MM.1S (cell line): ENCODE measurements at regions not wholly inside any gene's neighbourhood (a gene's known extent, or its start where the extent isn't known, plus 50 kb on each side); places are given as distances from the start of the nearest gene placed in this dataset.

Source experiments
- DNase-seq: peaks from one replicate; pipeline ENCODE4 v3.0.0-alpha.2; 2015
- H2AFZ ChIP-seq: fragments of 300-600 bp; sonication (generic); 2 replicates; pipeline ENCODE4 v1.6.0; 2016; ENCODE audit warnings: antibody characterized with exemption, low read length
- H3F3A ChIP-seq: fragments of 300-600 bp; sonication (generic); 2 replicates; pipeline ENCODE4 v1.6.1; 2016; ENCODE audit warnings: mild to moderate bottlenecking, antibody characterized with exemption, low read length, moderate library complexity, mixed read lengths; ENCODE audit not compliant: insufficient read depth
- H3K27ac ChIP-seq: fragments of 300-600 bp; sonication (generic); 2 replicates; pipeline ENCODE4 v1.5.1; 2016; ENCODE audit warnings: mild to moderate bottlenecking, low read length
- H3K27me3 ChIP-seq: fragments of 300-600 bp; sonication (generic); replicated peaks from 2 replicates; pipeline ENCODE4 v1.6.0; 2016; ENCODE audit warnings: low read length; ENCODE audit not compliant: insufficient read depth
- H3K36me3 ChIP-seq: fragments of 300-600 bp; sonication (generic); replicated peaks from 2 replicates; pipeline ENCODE4 v1.6.1; 2016; ENCODE audit warnings: mild to moderate bottlenecking, low read length, mixed read lengths; ENCODE audit not compliant: insufficient read depth
- H3K4me1 ChIP-seq: fragments of 300-600 bp; sonication (generic); 2 replicates; pipeline ENCODE4 v1.6.1; 2016; ENCODE audit warnings: low read length, mixed read lengths
- H3K4me2 ChIP-seq: fragments of 300-600 bp; sonication (generic); 2 replicates; pipeline ENCODE4 v1.6.0; 2016; ENCODE audit warnings: low read depth, low read length
- H3K4me3 ChIP-seq: fragments of 300-600 bp; sonication (generic); 2 replicates; pipeline ENCODE4 v1.5.1; 2016; ENCODE audit warnings: low read length, mixed read lengths
- H3K79me2 ChIP-seq: fragments of 300-600 bp; sonication (generic); 2 replicates; pipeline ENCODE4 v1.6.1; 2016; ENCODE audit warnings: mixed run types, low read length, mixed read lengths
- H3K9ac ChIP-seq: fragments of 300-600 bp; sonication (generic); 2 replicates; pipeline ENCODE4 v1.6.1; 2016; ENCODE audit warnings: low read length, mixed read lengths
- H3K9me2 ChIP-seq: fragments of 300-600 bp; sonication (generic); replicated peaks from 2 replicates; pipeline ENCODE4 v1.6.1; 2016; ENCODE audit warnings: mild to moderate bottlenecking, low read length, mixed read lengths; ENCODE audit not compliant: insufficient read depth
- H3K9me3 ChIP-seq: fragments of 300-600 bp; sonication (generic); replicated peaks from 2 replicates; pipeline ENCODE4 v1.6.1; 2016; ENCODE audit warnings: mild to moderate bottlenecking, low read length, mixed read lengths; ENCODE audit not compliant: insufficient read depth
- H4K20me1 ChIP-seq: fragments of 300-600 bp; sonication (generic); 2 replicates; pipeline ENCODE4 v1.6.1; 2016; ENCODE audit warnings: mild to moderate bottlenecking, low read length, moderate library complexity, mixed read lengths; ENCODE audit not compliant: insufficient read depth
- CTCF ChIP-seq: fragments of 300-600 bp; sonication (generic); IDR thresholded peaks from 2 replicates; pipeline ENCODE4 v1.5.1; 2016; ENCODE audit warnings: antibody characterized with exemption, low read length, mixed read lengths
- EZH2 ChIP-seq: fragments of 300-600 bp; sonication (generic); optimal IDR thresholded peaks from 2 replicates; pipeline ENCODE3; 2017; ENCODE audit warnings: low read depth, mild to moderate bottlenecking, antibody characterized with exemption, low read length, mixed read lengths
- EZH2phosphoT487 ChIP-seq: fragments of 300-600 bp; sonication (generic); IDR thresholded peaks from 2 replicates; pipeline ENCODE4 v1.6.1; 2018; ENCODE audit warnings: antibody characterized with exemption, low read length

- Histone ChIP-seq H3K9ac (no peak overlapping the region), H3F3A (no peaks in the 10 kb centered on the region), H3K4me2 (no peak overlapping the region), H3K9me2 (no peaks in the 10 kb centered on the region), H3K79me2 (no peaks in the 10 kb centered on the region), H2AFZ (no peak overlapping the region), H3K9me3 (no peaks in the 10 kb centered on the region), H3K4me1 (no peaks in the 10 kb centered on the region), H3K36me3 (no peaks in the 10 kb centered on the region), H4K20me1 (no peaks in the 10 kb centered on the region), H3K27me3 (no peaks in the 10 kb centered on the region), H3K4me3 (no peak overlapping the region), H3K27ac (no peak overlapping the region)
- TF ChIP-seq CTCF (no peak), EZH2 (no peak), EZH2phosphoT487 (no peak)
- no peak for DNase-seq
These were observed 216.1 kb upstream of the CPHXL start for GRCh38 chr16:75942351-75942750.

GRCh38 chr16:75942936-75943335, 216.6 kb upstream of the CPHXL start:
- Histone ChIP-seq H3K9me2 (no peaks in the 10 kb centered on the region), H3K27me3 (no peaks in the 10 kb centered on the region), H3K79me2 (no peaks in the 10 kb centered on the region), H3K36me3 (no peaks in the 10 kb centered on the region), H3K9me3 (no peaks in the 10 kb centered on the region), H3K9ac (no peak overlapping the region), H3F3A (no peaks in the 10 kb centered on the region), H3K4me1 (no peaks in the 10 kb centered on the region), H3K4me2 (no peak overlapping the region), H3K4me3 (no peak overlapping the region), H2AFZ (no peak overlapping the region), H3K27ac (no peak overlapping the region), H4K20me1 (no peaks in the 10 kb centered on the region)
- TF ChIP-seq EZH2phosphoT487 (no peak), CTCF (no peak), EZH2 (no peak)
- DNase-seq, result no peak

- no peak overlapping the region for H2AFZ ChIP-seq
- no peaks in the 10 kb centered on the region for H3K4me1 ChIP-seq
- H3K9me3 ChIP-seq, result no peaks in the 10 kb centered on the region
- no peaks in the 10 kb centered on the region for H4K20me1 ChIP-seq
- no peak for TF ChIP-seq EZH2phosphoT487
- TF ChIP-seq CTCF, result no peak
- no peak for TF ChIP-seq EZH2
- H3K9me2 ChIP-seq, result no peaks in the 10 kb centered on the region
- no peaks in the 10 kb centered on the region for H3F3A ChIP-seq
- no peaks in the 10 kb centered on the region for H3K36me3 ChIP-seq
- H3K4me2 ChIP-seq, result no peak overlapping the region
- H3K27ac ChIP-seq, result no peak overlapping the region
- no peak overlapping the region for H3K9ac ChIP-seq
- no peak for DNase-seq
- no peaks in the 10 kb centered on the region for H3K27me3 ChIP-seq
- H3K79me2 ChIP-seq, result no peaks in the 10 kb centered on the region
- H3K4me3 ChIP-seq, result no peak overlapping the region
These were observed 217.6 kb upstream of the CPHXL start for GRCh38 chr16:75943705-75944514.
